GM18858 (cell line): ENCODE measurements at regions not wholly inside any gene's neighbourhood (a gene's known extent, or its start where the extent isn't known, plus 50 kb on each side); places are given as distances from the start of the nearest gene placed in this dataset.

ENCODE experiments used
- ATAC-seq: cut with Tn5 transposase; IDR thresholded peaks from one replicate; pipeline ENCODE4 v1.9.1; 2021; ENCODE audit not compliant: unreplicated experiment

DNA sequence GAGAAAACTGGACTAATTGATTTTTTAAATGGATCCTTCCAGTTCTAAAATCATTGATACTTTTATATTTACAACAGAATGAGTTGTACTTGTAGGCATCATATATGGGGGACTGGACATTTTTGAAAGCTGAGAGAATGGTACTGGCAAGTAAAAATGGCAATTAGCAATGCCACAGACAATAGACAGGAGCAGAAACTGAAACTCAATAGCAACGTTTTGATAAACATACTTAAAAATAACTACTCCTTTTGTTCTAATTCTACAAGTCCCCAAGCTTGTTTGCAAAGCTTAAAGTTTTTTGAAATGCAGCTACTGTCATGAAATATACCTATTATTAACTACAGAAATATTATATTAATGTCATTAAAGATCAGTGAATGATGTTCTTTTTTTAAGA lies 52.8 kb upstream of the FBXL7 start:
- no peak for ATAC-seq

DNA sequence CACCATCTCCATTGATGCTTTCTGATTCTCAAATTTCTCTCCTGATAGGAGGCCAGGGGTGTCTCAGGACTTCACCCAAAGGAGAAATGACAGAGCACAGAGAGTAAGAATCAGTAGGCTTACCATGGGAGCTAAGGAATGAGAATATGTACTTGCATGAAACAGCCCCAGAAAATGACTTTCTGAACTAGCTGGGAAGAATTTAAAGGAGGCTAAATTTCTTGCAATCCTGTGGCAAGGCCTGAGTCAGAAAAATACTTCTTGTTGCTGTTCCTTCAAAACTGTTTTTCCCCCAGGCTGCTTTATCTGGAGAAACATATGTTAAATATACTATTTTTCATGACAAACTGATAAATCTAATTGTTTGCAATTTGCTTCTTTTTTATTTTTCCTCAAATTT lies 53.4 kb upstream of the FBXL7 start:
- no peak for ATAC-seq

DNA sequence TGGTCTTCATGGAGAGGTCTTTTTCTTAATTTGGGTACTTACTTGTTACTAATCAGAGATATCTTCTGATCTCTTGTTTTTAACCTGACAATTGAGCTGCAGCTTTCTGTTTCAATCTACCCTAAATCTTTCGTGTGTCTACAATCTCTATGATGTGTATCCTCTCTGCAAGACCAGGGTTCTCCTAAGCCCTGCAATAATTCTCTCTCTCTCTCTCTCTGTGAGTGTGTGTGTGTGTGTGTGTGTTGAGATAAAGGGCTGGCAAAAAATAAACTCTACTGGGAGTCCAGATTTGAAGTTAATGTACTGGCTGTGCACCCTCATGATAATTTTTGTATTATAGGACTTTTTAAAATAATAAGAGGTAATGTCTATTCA lies 57.8 kb upstream of the FBXL7 start:
- no peak for ATAC-seq

- ATAC-seq = peak; percentile 44
Observed at GRCh38 chr5:15441433-15442192, 58.4 kb upstream of the FBXL7 start.

DNA sequence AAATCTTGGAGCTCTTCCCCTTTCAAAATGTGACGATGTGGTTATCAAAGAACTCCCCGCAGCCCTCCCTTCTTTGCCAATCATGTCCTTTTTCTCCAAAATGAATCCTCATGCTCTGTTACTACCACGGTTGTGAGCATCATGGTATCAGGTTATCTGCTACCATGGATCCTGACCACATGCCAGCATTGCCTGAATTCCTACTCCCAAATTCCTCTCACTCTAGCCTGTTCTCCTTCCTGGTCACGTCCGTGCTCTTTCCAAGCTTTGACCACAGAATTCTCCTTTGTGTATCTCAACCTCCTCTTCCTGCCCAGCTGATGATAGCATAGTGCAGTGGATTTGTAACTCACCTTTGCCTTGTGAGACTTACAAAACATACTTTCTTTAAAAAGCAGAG lies 59.5 kb upstream of the FBXL7 start:
- no peak for ATAC-seq

DNA sequence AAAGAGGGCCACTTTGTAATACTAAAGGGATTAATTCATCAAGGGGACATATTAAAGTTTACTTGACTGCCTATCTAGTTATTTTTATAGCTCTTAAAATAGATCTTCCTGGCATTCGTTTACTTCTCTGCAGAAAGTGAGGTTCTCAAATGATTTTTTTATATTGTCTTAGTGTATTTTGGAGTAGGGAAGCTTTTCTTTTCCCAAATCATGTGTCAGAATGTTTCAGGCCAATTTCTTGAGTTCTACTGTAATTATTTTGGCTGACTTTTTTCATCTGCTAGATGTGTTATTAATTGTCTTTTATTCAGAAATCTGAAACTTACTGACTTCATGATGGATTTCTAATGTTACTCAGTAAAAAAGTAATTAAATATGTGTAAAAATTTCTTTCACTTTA lies 60.2 kb upstream of the FBXL7 start:
- ATAC-seq = no peak

GRCh38 chr5:15433709-15434108 lies 66.3 kb upstream of the FBXL7 start:
- no peak for ATAC-seq

DNA sequence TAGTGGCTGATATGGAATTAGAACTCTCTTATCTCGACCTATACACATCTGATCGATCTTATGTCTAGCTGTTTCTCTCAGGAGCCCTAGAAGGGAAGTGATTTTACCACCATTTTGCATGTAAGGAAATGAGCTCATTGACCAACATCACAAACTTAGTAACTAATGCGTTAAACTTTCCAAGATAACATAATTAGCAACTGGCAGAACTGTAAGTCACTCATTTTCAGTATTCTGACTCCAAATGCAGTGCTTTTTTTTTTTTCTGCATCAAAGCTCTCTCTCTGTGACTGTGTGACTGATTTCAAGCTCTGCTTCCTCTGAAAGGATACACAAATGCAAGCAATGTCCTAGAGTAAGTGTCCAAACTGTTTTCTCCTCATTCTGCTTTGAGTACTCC lies 68.1 kb upstream of the FBXL7 start:
- peak; percentile 40 for ATAC-seq

DNA sequence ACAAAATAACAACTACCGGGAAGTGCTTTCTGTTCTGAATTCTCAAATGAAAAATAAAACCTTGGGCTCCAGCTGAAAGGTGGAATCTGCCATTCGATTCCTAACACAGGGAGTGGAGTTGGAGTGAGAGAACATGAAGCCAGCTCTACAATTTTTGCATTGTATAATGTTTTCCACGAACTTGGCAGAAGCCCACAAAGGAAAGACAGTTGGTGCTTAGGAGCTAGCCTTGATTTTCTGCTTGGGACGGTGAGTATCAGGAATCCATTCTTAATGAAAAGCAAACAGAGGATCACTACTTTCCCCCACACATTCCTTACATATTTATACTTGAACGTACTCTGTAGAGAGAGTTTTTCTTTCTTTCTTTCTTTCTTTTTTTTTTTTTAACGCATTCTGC lies 74.2 kb upstream of the FBXL7 start:
- ATAC-seq = no peak

GRCh38 chr5:15424769-15425168 lies 75.2 kb upstream of the FBXL7 start:
- no peak for ATAC-seq

- no peak for ATAC-seq
Observed at GRCh38 chr5:15421921-15422412, 78.0 kb upstream of the FBXL7 start.

- ATAC-seq = no peak
Observed at GRCh38 chr5:15421381-15421780, 78.6 kb upstream of the FBXL7 start.

DNA sequence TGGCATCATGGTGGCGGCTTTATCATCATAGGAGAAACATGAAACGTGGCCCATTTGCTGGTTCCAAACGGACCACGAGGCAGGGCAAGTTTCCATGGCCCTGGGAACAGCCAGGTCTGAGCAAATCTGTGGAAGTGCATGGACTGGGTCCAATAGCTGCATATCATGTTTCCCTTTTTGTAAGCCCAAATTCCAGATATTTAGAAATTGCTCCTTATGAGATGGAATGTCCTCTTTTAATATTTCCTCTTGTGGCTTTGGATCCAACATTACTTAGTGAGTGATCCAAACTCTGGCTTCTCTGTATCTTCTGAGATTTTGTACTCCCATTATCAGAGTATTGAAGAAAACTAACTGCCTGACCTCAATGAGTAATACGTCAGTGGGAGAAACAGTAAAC lies 79.8 kb upstream of the FBXL7 start:
- ATAC-seq = no peak

DNA sequence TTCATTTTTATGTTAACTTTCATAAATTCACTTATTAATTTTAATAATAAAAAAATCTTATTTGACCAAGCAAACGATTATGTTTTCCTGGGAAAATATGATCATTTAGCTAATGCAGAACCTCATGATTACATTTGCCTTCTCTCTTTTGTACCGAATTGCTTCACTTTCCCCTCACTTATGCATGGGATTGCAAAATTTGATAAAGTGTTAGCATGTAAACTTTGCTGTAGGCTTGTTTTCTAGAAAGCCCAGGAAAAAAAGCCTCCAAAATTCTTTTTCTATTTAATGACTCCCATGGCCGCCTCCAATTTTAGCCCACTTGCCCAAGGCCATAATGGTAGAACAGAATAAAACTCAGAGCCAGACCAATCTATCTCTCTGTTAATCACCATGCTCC lies 82.8 kb upstream of the FBXL7 start:
- no peak for ATAC-seq

DNA sequence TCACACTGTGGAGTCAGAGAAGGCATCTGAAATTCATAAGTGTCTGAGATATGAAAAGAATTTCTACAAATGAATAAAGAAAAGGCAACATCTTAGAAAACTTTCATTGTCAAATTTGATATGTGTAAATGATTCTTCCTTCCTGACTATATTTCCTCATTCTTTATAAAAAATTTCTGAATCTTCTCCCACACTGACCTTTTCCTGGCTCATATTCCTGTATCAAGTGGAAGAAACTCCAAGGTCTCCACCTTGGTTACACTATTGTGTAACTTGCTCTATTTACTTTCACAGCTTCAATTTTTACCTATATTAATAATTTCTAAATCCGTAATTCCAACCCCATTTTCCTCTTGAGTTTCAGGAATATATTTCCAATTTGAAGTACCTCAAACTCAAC lies 93.5 kb upstream of the FBXL7 start:
- no peak for ATAC-seq

DNA sequence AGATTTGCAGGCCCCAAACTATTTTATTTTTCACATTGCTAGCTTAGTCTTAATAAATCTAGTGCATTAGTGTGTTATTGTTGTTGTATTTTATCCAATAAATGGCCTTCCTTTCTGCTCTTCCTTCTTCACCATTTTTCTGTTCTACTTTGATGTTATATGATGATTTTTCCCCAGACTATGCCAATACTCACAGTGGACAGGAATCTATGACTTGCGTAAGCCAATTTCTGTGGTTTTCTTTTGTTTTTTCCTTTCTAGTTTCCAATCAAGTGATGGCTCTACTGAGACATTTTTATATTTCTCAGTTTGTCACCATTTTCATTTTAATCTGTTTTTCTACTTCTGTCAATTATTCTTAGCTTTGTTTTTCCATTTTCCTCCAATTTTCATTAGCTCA lies 106.8 kb upstream of the FBXL7 start:
- no peak for ATAC-seq

DNA sequence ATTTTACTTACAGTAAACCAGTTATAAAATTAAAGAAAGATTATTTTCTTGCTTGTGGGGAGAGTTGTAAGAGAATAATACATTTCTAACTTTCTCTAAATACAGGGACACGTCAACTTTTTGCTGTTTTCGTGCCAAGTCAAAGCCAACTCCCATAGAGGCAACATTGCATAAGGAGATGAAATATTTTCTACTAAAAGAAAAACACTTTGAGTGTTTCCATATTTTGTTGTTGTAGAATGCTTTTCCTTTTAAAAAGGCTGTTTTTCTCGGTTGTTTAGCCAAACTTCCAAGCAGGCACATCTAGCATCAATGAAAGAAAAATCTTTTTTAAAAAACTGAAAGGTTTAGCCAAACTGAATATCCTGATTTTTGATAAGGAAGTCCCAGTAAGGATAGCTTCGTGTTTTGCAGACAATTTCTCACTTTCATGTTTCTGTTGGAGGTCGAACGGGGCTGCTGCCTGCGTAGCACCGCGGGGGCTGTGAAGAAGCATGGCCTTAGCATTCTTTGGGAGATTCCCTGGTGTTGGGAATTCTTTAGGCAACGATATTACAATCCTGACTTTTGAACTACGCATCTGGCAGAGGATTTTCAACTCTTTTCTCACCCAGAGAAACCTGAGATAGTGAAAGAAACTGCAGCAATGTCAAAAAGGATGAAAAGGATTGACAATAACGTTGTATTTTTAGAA lies 108.1 kb upstream of the FBXL7 start:
- no peak for ATAC-seq

- no peak for ATAC-seq
Observed at GRCh38 chr5:15388866-15389265, 111.1 kb upstream of the FBXL7 start.

DNA sequence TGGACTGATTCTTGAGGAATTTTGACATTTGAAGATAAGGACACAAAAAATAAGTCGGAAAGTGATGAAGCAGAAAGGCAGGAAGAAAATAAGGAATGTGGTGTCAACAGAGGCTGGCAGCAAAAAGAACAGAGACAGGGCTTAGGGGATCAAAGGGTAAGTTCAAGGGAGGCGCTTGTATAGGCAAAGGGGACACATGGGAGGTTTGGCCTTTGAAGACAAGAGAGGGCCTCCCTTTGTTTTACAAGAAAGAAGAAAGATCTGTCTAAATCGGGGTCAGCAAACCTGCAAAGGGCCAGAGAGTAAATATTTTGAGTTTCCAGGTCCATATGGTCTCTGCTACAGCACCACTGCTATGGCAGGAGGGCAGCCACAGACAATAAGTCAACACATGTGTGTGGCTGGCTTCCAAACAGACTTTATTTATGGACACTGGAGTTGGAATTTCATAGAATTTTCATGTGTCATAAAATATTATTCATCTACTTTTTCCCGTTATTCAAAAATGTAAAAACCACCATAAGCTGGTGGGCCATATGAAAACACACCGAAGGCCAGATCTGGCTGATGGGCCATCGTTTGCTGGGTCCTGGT lies 112.0 kb upstream of the FBXL7 start:
- ATAC-seq = no peak

GRCh38 chr5:15386122-15386521 lies 113.9 kb upstream of the FBXL7 start:
- no peak for ATAC-seq

DNA sequence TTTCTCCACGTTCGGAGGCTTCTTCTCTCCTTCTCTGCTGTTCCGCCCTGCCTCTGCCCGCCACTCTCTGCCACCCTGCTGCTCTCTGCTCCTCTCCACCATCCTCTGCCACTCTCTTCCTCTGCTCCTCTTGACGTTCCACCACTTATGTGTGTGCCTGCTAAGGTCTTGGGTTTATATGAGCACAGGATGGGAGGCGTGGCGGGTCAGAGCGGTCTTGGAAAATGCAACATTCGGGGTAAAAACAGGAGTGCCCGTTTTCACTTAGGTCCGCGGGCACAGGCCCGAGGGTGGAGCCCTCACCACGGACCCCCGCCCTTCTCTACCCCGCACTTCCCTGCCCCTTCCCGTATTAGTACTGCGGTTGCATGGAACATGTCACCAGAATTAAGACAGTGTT lies 114.4 kb upstream of the FBXL7 start:
- no peak for ATAC-seq

- ATAC-seq = no peak
Observed at GRCh38 chr5:15385037-15385436, 114.9 kb upstream of the FBXL7 start.
